NCI-H526 (cell line): ENCODE measurements at regions not wholly inside any gene's neighbourhood (a gene's known extent, or its start where the extent isn't known, plus 50 kb on each side); places are given as distances from the start of the nearest gene placed in this dataset.
"Not testable (repeated sequence)": the region's sequence is repeated elsewhere in the genome, so short reads cannot be mapped to it uniquely, and the experiment has no call there.

Experiments used
- DNase-seq, 2 experiments: peaks; one replicate each; lab custom pipeline; 2025; lab: John Stamatoyannopoulos, UW

DNA sequence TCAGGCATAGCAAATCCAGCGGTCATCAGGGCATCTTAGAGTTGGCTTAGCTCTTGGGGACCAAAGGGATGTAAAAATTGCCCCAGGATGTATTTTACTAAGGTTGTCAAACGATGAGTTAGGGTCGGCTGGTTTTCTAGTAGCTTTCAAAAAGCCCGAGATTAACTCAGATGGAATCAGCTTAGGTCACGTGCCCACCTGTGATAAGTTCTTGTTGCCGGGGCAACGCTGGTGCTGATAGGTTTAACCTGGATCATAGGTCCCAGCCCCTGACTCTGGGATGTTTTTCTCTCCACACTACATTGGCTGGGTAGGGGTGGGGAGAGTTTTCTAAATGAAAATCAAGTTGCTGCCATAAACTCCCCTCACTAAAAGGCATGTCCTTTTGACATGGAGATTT, 257.3 kb upstream of the SULF2 start:
- DNase-seq = no peak

DNA sequence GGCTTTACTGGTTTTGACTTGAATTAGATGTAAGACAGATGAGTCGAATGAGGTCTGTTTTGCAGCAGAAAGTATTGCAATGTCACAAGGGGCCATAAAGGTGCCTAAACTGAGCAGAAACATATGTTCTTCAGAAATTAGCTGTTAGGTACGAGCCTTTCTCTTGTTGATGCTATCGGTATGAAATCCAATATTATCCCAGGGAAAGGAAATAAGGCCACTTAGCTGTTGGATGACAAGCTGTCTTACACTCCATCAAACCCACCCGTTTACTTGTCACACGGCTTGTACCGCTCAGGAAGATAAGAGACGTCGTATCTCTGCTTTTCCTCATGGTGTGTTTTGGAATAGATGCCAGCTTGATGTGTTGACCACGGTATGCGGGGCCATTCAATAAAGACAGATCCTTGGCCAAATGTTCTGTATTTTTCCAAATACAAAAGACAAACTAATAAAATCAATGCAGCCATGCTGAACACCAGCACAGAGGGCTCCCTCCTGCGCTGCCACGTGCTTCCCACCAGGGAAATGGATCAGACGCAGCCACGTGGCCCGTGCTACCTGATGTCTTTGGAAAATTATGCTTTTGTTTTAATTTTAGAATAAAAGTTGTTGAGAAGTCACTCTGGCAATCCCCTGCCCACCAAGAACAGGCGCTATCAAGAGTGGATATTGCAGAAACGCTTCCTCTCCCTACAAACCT, 255.9 kb upstream of the SULF2 start:
- no peak for DNase-seq

DNA sequence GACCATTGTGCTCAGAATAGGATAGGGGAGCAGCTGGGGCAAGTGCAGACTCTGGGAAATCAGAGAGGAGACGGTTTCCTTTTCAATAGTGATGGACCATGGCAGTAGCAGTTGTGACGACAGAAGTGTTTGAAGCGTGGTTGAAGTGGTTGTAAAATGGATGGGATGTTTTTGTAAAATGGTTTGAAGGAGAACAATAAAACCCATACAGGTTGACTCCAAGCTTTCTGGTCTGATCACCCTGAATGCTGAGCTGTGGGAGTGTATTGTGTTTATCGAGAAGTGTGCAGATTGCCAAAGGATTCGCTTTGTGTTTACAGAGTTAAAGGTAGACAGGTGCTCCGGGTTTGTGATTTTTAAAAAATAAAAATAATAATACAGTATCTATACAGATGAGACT, 255.2 kb upstream of the SULF2 start:
- DNase-seq = no peak

GRCh38 chr20:48040051-48040450, 254.8 kb upstream of the SULF2 start:
- no peak for DNase-seq

DNA sequence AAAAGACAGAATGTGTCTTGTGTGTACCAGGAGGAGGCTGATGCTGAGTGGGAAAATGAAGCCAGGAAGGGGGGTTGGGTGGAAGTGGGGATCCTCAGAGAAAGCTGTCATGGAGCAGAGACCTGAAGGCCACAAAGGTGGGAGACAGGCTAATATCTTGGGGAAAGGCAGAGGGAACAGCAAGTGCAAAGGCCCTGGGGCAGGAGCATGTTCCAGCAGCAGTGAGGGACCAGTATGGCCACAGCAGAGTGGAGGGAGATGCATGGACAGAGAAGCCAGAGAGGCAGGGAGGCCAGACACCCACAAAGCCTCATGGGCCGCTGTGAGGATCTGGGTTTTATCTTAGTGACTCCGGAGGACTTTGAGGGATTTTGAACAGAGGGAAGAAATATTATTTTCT, 254.2 kb upstream of the SULF2 start:
- DNase-seq = no peak

GRCh38 chr20:48038713-48039112, 253.4 kb upstream of the SULF2 start:
- no peak for DNase-seq

- not testable (repeated sequence) for DNase-seq
These were observed 252.5 kb upstream of the SULF2 start for GRCh38 chr20:48037798-48038197.

DNA sequence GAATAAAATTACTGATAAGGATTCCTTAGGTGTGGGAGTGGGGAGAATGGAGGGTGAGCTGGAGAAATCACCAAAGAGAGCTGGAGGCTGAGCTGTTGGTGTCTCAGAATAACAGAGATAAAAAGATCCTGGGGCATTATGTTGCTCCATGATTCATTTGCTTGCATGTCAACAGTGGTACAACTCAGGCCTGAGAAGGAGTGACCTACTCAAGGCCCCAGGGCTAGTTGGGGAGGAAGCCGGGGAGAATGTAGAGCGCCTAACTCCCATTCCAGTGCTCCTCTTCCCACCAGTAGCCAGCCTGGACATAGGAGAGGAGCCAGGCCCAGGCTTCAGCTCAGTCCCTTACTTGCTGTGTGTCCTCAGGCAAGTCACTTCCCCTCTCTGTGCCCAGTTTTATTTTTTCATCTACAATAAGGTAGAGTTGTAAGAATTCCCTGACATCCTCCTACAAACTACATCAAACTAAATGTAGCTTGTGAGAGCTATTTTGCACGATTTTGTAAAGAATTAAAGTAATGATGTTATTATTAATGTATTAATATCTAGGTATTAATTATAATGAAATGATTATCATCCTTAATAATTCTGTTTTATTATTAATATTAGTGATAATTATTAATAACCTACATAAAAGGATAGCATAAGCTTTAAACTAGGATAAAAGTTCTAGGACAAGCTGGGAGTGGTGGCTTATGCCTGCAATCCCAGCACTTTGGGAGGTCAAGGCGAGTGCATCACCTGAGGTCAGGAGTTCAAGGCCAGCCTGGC, 250.9 kb upstream of the SULF2 start:
- no peak for DNase-seq

GRCh38 chr20:48034751-48035150, 249.5 kb upstream of the SULF2 start:
- no peak for DNase-seq

DNA sequence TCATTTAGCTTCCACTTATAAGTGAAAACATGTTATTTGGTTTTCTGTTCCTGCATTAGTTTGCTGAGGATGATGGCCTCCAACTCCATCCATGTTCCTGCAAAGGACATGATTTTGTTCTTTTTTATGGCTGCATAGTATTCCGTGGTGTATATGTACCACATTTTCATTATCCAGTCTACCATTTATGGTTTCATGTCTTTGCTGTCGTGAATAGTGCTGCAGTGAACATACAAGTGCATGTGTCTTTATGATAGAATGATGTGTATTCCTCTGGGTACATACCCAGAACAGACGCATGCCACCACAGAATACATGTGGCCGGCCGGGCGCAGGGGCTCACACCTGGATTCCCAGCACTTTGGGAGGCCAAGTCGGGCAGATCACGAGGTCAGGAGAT, 247.7 kb upstream of the SULF2 start:
- DNase-seq = not testable (repeated sequence)

GRCh38 chr20:48031122-48031521, 245.8 kb upstream of the SULF2 start:
- no peak for DNase-seq

DNA sequence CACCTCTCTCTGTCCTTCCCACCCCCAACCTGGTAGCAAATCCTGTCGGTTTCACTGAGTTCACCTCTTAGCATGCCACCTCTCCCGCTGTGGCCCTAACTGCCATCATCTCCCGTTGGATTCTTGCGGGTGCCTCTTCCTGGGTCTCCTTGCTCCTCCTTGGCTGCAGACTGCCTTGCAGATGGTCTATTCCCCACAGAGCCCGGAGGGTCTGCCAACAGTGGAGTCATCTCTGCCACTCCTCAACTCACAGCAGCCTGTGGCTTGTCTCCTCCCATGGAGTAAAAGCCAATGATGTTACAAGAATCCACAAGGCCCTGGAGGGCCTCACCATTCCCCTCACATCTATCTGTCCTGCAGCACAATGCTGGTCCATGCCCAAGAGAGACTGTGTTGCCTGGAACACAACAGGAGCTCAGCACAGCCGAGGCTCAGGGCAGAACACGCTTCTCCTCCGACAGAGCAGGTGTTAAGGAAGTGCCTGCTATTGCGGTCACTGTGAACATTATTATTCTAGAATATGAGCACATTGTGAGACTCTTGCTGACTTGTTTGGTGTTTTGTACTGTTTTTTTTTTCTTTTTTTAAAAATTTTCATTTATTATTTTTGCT, 241.8 kb upstream of the SULF2 start:
- DNase-seq = no peak

- no peak for DNase-seq
These were observed 240.4 kb upstream of the SULF2 start for GRCh38 chr20:48025661-48026060.

DNA sequence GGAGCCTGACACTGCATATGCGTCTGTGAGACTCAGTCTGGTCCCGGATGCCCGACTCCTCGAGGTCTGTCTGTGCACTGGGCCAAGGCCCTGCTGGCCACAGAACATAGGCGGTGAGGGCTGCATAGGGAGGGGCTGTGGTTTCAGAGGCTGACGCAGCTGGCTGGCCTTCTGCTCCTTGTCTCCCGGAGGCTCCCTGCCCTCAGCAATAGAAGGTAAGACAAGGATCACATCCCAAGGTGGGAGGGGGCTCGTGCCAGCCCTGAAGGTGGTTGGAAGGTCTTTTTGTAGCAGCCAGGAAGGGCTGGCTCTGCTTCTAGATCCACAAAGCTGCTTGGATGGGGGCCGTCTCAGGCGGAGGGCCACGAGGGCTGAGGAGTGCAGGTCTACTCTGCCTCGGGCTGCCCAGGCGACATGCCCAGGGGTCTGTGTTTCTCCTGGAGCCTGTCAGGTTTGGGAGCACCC, 239.8 kb upstream of the SULF2 start:
- DNase-seq = no peak

DNA sequence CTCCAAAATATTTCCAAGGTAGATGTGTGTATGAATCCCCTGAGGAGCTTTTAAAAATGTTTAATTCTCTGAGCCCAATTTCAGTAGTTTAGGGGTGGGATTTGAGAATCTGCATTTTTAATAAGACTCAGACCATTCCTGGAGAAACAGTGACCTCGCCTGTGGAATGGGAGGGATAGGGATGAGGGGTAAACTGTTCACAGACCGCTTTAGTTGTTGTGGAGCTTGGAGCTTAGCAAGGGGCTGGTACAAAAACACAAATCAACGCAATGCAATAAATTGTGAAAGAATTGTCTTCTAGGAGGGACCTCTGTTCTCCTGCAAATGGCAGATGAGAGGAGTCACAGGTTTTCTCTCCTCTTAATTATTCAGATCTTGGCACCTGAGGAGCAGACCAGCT, 239.3 kb upstream of the SULF2 start:
- DNase-seq = no peak

DNA sequence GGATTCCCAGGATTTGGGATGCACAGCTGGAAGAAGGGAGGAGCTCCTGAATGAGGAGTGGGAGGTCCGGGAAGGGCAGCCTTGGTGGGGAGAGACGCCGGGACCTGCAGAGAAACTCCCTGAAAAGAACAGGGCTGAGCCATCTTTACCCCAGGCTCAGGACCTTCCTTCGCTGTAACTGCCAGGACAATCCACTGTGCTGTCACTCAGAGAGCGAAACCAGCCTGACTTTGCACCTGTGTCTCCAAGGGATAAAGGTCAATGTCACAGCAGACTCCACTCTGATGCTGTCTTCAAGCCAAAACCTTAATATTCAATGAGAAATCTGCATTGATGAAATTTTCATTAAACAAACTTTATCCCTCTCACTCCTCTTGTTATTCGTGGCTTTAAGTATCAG, 235.4 kb upstream of the SULF2 start:
- not testable (repeated sequence) for DNase-seq

DNA sequence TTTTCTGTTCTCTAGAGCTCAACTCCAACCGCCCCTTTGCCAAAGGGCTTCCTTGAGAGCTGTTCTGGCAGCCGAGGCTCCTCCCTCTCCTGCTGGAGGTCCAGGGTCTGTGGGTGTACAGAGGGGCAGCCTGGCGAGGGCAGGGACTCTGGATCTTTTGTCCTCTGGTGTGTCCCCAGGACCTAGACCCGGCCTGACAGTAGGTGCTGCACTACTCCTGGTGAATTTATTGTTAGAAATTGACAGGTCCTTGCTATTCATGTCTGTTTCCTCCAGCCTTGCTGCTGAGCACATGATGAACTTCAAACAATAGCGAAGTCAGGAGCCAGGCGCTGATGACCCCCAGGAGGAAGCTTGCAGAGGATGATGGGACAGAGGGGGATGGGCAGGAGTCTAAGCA, 234.7 kb upstream of the SULF2 start:
- DNase-seq = no peak

DNA sequence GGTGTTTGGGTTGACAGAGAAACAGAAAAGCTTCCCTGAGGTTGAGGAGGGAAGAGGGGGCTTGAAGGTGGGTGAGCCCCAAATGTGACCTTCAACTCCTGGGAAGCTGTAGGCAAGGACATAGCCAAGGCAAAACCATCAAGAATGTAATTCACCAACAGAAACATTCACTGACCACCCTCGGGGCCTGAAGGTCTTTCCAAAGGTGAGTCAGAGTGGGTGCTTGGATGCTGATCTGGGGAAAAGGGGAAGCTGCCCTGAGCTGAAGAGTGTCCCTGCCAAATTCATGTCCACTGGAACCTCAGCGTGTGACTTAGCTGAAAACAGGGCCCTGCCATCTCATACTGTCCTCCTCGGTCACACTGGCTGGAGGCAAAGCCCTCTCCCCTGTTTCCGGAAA, 234.2 kb upstream of the SULF2 start:
- DNase-seq = no peak

DNA sequence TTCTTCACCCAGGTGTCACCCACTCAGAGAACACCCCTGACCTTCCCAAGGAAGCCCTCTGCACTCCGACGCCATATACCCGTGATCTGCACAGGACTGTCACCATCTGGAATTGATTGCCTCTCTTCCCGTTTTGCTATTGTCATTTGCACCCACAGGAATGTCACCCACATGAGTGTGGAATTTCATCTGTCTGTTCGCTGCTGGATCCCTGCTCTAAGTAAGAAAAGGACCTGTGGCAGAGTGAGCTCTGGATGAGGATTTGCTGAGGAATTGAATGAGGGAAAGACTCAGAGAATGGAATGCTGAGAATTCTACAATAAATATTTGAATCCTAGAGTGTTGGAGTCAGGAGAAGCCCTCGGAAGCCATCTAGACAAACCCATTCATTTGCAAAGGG, 233.6 kb upstream of the SULF2 start:
- not testable (repeated sequence) for DNase-seq

- DNase-seq = no peak
These were observed 232.7 kb upstream of the SULF2 start for GRCh38 chr20:48017992-48018391.

DNA sequence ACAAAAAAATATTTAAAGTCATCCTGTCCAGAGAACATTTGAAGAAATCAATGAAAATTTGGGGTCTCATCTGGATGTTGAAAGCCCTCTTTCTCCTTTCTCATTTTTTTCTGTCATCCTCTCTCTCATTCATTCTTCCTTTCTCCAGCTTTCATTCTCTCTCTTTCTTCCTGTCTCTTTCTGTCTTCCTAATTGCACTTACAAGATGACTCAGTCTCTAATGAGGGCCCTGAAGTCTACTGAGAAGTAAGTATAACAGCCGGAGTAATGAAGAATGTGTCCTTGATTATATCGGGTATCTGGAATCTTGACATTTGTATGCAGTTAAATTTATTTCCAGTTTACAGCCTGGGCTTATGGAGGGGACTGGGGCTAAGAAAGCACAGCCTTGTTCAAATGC, 232.2 kb upstream of the SULF2 start:
- no peak for DNase-seq

- DNase-seq = no peak
These were observed 230.9 kb upstream of the SULF2 start for GRCh38 chr20:48015943-48016723.
